Activated CD4-positive, alpha-beta T cell treated with anti-CD3 and anti-CD28 coated beads, Interleukin-2, Interleukin-4, amounts not matched to agents 100 ng/mL and 50 ng/mL, durations not matched to agents 16 hours and 8 hours (primary cell): ENCODE measurements at regions not wholly inside any gene's neighbourhood (a gene's known extent, or its start where the extent isn't known, plus 50 kb on each side); places are given as distances from the start of the nearest gene placed in this dataset.
"Not testable (repeated sequence)": the region's sequence is repeated elsewhere in the genome, so short reads cannot be mapped to it uniquely, and the experiment has no call there.

Source experiments
- DNase-seq: peaks from one replicate; pipeline ENCODE4 v3.0.0-alpha.2; 2020; ENCODE audit warnings: low spot score

DNA sequence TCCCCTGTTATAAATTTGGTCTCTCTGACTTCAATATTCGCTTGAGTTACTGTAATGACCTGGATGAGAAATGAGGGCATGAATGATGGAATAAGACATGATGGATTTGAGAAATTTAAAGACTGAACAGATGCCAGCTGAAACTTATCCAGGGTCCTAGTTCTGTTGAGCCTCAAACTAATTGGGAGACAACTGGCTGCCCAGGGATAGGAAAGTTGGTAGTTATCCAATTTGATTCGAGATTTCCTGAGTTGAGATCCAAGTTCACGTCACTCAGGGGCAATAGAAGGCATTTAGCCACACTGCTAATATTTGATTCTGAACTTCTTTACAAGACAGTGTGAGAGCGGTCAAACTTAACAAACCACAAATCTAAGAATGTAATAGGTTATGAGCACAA lies 159.0 kb upstream of the CXCL13 start:
- no peak for DNase-seq

DNA sequence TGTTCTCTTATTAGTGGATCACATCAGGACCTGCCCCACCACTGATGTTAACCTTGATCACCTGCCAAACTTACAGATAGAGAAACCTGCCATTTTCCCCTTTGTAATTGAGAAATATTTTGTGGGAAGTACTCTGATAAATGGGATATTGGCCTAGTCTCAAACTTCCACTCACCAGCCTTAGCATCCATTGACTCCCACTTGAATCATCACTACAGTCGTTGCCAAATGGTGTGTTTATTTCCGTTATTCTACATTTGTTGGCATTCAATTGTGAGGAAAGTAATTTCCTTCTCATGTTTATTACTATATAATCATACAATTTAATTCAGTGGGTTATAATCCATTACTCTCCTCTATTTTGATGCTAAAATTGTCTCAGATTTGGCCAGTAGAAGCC lies 156.4 kb upstream of the CXCL13 start:
- no peak for DNase-seq

DNA sequence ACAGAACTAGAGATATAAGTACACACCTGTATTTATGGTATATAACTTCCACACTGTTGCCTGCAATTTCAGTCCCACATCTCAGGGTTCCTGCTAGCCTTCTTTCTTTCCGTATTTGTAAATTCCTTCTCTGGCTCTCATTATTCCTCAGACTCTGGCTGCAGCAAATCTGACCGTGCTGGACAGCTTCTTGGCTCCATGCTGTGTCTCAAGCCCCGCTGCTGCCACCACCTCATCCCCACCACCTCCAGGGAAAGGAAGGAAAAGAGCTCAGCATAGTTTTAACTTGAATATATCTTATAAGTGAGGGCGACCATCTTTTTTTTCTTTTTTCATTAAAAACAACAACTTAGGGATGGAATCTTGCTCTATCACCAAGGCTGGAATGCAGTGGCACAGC lies 155.6 kb upstream of the CXCL13 start:
- no peak for DNase-seq

DNA sequence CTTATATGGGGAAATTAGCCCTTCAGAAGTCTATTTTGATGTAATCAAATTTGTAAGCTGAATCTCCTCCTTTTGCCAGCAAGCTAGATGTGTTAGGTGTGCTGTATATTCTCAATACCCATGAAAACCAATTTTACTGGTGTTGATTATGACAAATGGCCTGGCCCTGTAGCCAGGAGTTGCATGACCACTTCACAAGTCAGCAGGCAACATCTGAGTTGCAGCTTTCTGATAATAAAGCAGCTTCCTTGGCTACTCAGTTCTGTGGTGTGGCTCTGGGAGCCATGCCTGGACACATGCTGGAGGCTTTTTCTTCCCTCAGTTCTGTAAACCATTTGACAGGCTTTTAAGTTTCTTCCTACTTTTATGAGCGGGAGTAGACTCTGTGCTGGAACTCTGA lies 154.1 kb upstream of the CXCL13 start:
- DNase-seq: no peak

DNA sequence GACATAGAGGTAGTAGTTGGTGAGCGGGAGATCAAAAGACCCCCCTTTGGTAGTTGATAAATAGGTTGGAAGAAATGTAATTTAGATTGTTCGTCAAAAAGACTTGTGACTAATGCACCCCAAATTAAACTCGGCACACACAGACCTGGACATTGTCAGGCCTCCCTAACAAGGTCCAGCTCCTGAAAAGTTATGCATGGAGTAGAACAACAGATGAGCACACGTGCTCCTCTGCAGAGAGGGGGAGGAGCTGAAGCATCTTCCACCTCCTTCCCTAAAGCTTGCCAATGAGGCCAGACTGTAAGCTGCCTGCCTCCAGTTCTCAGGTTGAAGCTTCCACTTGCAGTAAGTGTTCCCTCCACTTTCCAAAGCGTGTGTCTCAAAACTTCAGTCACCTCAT lies 153.5 kb upstream of the CXCL13 start:
- not testable (repeated sequence) for DNase-seq

DNA sequence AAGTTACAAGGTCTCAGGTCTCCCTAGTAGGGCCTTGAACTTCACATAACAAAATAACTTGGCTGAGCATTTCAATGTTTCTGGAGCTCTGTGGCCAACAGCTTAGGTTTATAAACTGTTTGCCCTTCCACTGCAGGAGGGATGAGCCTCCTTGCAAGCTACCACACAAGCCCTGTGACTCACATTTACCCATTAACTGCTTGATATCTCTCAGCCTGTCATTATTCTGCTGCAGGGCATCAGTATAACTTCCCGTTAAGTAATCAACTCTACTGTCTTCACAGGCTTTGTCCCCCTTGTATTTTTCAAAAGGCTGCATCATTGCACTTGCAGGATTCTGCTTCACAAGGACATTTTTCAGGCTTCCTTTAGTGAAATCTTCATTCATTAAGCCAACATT lies 151.7 kb upstream of the CXCL13 start:
- DNase-seq: no peak

DNA sequence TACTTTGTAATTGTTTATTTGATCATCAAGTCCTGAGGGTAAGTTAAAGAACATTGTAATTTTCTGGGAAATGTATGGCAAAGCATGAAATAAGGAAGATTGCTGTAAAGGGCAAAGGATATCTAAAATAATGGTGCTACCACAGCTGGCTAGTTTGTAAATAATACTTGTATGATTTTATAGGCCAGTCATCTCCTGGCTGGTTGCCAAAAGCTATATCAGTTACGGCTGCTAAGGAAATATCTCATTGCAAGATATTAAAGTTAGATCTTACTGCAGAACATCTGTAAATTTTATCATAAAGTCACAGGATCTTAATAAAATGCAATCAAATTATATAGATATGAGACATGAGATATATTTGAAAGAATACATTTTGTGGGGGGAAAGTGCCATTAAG lies 150.8 kb upstream of the CXCL13 start:
- DNase-seq: no peak

DNA sequence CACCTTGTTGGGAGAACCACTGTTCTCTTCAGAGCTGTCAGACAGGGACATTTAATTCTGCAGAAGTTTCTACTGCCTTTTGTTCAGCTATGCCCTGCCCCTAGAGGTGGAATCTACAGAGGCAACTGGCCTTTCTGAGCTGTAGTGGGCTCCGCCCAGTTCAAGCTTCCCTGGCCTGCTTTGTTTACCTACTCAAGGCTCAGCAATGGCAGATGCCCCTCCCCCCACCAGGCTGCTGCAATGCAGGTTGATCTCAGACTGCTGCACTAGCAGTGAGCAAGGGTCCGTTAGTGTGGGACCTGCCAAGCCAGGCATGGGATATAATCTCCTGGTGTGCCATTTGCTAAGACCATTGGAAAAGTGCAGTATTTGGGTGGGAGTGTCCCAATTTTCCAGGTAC lies 141.5 kb upstream of the CXCL13 start:
- DNase-seq: not testable (repeated sequence)

DNA sequence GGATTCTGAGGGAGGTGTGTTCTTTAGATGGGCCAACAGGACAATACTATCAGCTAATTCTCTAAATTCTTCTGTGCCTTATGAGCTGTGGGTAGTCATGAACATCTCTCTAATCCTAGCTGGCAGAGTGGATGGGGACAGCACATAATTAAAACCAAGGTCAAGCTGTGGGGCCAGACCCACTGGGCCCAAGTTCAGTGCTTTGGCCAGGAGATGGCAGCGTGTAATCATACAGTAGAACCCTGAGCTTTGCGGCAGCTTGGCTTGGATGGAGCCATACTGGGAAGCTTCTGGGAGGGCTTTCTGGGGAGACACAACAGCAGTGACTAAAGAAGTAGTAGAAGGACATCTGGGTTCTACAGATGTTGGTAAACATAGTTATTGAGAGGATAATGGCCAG lies 140.3 kb upstream of the CXCL13 start:
- peak; percentile 28 for DNase-seq

DNA sequence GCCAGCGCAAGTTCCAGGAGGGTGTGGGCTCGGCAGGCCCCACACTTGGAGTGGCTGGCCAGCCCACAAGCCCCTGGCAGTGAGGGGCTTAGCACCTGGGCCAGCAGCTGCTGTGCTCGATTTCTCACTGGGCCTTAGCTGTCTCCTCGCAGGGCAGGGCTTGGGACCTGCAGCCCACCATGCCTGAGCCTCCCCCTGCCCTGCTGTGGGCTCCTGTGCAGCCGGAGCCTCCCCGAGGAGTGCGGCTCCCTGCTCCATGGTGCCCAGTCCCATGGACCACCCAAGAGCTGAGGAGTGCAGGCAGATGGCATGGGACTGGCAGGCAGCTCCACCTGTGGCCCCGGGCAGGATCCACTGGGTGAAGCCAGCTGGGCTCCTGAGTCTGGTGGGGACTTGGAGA lies 139.2 kb upstream of the CXCL13 start:
- DNase-seq: no peak

DNA sequence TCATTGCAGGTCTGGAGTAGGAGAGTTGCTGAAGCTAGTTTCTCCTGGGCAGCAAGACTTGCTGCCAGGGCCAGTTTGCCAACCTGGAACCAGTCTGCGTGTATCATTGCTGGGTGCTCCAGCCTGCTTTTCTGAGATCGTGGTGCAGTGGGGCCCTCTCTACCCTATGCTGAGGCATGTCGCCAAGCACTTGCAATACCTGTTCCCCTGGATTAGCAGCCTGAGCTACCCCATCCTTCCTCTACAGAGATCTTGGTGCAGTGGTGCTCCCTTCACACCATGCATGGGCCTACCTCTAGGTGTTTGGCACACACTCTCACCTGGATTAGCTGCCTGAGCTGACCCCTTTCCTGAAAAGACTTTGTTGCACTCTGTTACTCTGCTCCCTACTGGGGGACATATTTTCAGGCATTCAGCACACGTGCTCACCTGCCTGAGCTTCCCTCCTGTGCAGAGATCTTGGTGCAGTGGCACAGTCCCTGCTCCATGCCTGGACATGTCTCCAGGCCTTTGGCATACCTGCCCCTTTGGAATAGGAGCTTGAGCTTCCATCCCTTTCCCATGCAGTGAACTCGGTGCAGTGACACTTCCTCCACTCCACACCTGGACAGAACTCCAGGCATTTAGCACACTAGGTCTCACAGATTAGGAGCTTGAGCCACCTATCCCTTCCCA lies 133.7 kb upstream of the CXCL13 start:
- no peak for DNase-seq

DNA sequence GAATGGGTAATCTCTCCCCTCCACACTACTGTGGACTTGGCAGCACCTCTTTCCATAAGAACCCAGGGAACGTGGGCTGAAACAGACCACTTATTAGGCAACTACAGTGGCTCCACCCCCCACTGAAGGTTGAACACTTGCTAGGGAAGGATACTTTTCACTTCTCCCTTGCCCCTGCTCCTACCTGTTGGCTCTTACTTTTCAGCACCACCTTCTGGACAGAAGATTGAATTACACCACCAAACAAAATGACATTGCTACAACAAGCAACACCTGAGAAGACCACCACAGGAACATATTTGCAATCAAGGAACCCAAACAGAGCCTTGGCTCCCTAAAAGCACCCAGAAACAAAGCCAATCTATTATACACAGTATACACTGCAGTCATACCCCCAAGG lies 132.1 kb upstream of the CXCL13 start:
- DNase-seq: peak; percentile 13

DNA sequence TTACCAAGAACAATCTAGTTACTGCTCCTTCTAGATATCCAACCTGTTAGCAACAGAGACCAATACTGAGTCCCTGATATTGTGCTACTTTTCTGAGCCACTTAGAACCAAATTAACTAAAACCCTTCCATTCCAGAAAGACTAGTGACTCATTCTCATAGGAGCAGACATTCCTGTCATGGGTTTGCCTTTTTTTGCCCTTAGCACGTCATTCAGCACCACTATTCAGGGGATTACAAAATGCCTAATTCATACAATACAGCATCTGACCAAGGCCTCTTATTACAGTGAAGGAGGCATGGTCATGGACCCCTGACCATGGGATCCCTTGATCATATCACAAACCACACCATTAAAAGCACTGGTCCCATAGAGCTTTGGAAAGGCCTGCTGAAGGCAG lies 123.8 kb upstream of the CXCL13 start:
- DNase-seq: no peak

DNA sequence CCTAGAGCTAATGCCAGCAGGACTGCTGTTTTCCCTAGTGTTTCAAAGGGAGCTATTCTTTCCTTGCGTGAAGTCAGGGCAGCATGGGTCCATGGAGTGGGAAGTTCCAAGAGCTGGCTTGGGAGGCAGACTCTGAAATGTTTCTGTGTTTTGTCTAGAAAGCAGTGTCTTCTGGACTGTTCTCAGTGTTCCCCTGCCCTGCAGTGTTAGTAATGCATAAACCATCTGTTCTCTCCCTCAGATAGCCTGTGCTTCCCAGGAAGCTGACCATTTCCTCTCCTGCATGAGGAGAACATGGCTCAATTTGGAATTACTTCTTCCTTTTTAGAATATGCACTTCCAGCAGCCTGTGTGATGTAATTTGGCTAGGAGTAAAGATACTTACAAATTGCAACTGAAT lies 116.7 kb upstream of the CXCL13 start:
- no peak for DNase-seq

DNA sequence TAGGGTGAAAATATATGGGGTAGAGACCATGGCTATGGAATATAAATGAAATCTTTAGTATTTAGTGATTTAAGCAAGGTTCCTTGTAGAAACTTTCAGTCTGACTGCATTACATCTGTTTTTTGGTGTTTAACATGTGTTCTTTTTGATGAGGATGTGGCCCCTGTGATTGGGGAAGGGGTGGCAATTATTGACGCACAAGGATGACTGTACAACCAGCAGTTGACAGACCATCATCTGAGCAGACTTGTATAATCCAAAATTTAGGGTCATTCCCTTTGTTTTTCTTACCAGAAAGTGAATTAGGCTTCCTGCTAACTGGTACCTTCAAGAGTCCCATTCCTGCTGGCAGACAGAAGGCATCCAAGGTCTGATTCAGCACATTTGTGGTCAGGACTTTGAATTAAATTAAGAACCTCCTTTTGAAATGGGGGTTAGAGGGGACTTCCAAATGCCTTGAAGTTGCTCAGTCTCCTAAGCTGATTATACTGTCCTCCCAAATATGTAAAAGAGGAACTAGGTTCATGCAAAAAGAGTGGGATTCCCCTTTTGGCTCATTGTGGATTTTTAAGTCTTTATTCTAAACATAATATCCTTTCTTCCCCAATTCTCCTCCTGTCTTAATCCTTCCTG lies 112.4 kb upstream of the CXCL13 start:
- DNase-seq: no peak

DNA sequence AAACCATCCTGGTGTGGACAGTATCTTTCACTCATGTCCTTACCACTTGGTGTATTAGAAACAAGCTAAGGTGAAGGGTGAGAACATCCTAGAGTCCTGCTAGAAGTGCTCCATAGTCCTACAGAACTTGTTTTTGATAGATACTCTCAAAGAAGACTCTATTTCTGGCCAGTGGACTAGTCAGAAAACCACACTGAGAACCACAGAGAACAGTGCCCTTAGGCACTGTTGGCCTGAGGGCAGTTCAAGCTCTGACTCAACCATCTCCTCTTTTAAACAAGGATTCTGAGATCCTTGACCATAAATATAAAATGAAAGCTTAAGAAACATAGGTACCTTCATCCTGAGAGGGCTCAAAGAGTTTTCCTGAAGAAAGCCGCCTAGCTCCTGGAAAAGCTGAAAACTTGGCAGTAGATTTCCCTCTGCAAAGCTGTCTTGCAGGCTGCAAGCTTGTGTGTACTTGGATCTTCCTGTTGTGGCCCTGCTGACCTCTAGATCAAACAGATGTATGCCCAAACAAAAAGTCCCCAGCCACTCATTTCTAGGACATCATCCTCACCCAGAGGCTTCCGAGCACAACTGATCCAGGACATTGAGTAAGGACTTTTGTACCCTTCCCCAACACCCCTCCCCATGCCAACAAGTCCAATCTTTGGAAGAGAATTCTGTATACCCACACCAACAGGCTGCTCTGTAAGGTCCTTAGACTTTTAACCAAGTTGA lies 111.6 kb upstream of the CXCL13 start:
- DNase-seq: no peak

DNA sequence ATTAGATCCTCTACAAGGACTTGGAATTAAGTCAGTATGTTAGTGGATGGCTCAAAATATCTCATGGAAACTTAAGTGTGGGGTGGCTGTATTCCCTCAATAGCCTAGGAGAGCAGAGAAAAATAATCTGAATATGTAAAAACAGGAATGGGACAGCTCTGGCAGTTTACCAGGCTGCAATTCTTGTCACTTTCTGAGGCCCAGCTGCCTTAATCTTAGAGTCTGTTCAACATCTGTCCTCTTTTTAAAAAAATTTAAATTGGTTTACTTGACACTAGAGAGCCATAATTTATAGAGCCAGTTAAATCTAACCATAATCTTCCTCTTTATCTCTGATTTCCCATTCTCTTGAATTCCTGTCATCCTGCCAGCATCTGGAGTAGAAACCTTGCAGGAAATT lies 109.2 kb upstream of the CXCL13 start:
- DNase-seq: no peak

DNA sequence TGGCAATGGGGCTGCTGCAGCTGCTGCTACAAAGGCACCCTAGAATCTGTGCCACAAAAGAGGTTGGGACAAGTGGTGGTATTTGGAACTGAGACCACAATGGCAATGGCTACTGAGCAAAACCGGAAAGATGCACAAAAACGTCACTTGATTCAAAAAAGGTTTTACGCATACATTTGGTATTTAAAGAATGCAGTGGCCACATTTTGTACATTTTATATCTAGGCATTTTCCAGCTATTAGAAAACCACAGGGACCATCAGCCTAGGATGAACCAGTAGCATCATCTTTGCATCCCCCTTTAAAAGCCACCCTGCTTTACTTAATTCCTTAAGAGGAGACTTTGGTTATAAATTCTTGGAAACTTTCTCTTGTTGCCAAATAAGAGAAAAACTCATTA lies 104.8 kb upstream of the CXCL13 start:
- DNase-seq: no peak

DNA sequence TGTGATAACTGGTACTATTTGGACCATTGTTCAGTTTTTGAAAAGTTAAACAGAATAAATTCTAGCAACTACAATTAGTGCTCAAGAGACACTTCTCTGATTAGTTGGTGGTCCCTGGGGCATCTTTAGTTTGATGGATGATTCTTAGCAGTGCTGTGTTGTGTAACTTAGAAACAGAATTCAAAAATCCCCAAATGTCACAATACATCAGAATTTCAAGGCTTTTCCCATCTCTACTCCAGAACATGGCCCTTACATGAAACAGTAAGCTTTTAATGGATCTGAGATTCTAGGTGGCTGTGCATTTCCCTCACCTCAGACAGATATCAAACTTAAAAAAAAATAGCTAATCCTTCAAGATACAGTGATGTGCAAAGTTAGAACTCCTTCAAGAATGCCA lies 104.4 kb upstream of the CXCL13 start:
- DNase-seq: no peak

DNA sequence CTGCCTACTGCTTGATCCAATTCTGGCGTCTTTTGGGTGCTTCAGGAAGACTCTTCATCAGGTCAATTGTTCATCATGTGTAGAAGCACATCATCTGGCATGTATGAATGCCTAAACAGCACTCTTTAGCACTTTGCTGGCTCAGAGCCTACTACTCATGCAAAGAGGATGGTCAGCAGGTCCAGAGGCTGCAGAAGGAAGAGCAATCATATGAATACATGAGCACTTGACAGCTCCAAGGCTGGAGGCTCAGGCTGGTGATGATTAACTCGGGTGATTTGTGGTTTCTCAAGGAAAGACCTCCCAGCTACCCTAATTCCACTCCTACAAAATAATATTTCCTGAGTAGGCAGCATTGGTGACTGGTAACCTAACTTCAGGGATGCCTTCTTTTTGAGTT lies 103.8 kb upstream of the CXCL13 start:
- DNase-seq: no peak

DNA sequence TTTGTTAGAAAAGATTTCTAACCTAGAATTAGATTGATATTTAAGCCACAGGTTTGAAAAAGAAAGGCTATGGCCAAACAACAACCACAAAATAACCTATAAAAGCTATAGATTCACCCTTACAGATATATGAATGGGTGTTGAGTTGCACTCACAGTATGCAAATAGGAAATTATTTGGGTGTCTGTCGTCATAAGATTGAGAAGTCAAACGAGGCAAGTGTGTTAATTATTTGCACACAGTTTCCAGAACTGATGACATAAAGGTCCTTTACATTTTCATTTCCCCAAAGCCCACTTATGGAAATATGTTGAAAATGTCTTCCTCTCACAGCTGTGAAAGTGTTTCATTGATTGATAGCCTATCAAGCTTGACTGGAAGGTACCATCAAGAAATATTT lies 101.2 kb upstream of the CXCL13 start:
- no peak for DNase-seq

DNA sequence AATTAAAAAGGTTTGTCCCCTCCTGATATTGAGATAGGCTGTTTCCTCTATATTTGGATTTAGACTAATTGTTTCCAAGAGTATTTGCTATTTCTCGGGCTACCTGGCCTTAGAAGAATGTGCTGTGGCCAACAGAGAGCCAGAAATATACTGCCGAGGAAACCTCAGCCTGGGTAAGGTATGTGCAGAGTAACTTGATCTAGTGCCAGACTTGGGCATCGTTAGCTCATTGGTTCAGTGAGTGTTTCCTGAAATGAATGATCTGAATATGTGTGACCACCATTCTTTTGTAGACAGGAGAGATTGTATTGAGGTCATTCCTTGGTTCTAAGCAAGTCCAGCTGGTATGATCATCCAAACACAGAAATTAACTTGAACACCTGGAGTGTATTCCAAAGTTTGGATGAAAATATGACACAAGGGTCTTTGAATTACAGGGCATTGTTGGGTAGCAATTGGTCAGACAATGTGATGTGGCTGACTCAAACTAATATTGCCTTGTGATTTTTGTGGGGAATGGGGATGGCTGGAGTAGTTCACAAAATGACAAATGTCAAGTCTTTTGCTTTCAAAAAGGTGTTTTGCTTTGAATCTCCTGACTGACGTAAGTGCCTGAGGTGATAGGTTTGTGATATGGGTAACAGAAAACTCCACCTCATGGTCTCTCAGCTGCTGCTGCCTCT lies 100.2 kb upstream of the CXCL13 start:
- DNase-seq: peak; percentile 30

DNA sequence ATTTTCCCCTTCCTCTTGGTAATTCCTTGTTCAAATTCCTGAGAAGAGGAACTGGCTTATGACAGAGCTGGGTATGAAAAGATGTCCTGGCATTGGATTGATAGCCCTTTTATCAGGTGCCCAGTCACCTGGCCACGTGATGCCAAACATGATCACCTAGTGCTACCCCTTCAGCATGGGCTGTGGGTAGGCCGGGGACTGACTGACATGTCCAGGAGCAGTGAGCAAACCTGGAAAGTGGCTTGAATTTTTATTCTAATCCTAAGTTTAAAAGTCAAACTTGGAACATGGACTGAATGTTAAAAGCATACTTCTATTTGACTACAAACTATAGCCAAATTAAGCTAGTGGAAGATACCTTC lies 99.7 kb upstream of the CXCL13 start:
- DNase-seq: no peak
